HEK293 (cell line): ENCODE measurements at regions not wholly inside any gene's neighbourhood (a gene's known extent, or its start where the extent isn't known, plus 50 kb on each side); places are given as distances from the start of the nearest gene placed in this dataset.
"Not testable (repeated sequence)": the region's sequence is repeated elsewhere in the genome, so short reads cannot be mapped to it uniquely, and the experiment has no call there.

Experiments
- CTCF ChIA-PET: fragments of 350-600 bp; formaldehyde crosslinking; extraction: SDS; loops from one replicate; lab custom pipeline; 2021; ENCODE audit warnings: antibody characterized with exemption; lab: Yijun Ruan, JAX
- POLR2A ChIA-PET: fragments of 300-600 bp; formaldehyde crosslinking; extraction: SDS; loops from one replicate; lab custom pipeline; 2020; ENCODE audit warnings: antibody characterized with exemption, inconsistent platforms; lab: Yijun Ruan, JAX
- H3K27ac ChIP-seq: fragments of 200-500 bp; sonication (Bioruptor generic); 2 replicates; pipeline ENCODE4 v1.5.1; 2014; ENCODE audit warnings: low read depth, low read length, control low read depth, inconsistent platforms; ENCODE audit errors: extremely low read depth
- H3K36me3 ChIP-seq, 2 experiments: fragments of 200-500 bp in 1 of 2; sonication (Bioruptor generic) in 1 of 2; 1 replicate in 1 of 2; 2 replicates in 1 of 2; pipeline ENCODE4 v1.5.1; 2014 to 2017; ENCODE audit warnings: inconsistent platforms in 2 of 2, low read length in 2 of 2; ENCODE audit not compliant: control insufficient read depth in 2 of 2, insufficient read depth in 1 of 2
- H3K4me1 ChIP-seq: fragments of 200-500 bp; sonication (Bioruptor generic); 2 replicates; pipeline ENCODE4 v1.5.1; 2014; ENCODE audit warnings: mild to moderate bottlenecking, low read length, inconsistent platforms; ENCODE audit not compliant: control insufficient read depth, insufficient read depth
- H3K4me3 ChIP-seq: 2 replicates; pipeline ENCODE4 v1.5.1; 2011; ENCODE audit warnings: low read depth, mild to moderate bottlenecking, control low read depth, low read length, moderate library complexity
- H3K9me3 ChIP-seq: fragments of 200-500 bp; sonication (Bioruptor generic); 2 replicates; pipeline ENCODE4 v1.5.1; 2014; ENCODE audit warnings: low read depth, low read length, inconsistent platforms; ENCODE audit not compliant: control insufficient read depth, insufficient read depth
- CTCF ChIP-seq: fragments of 450-650 bp; formaldehyde crosslinking; IDR thresholded peaks from 2 replicates; pipeline ENCODE4 v1.5.1; 2016; ENCODE audit warnings: missing biosample characterization, missing genetic modification characterization
- SP2 ChIP-seq: fragments of 450-650 bp; formaldehyde crosslinking; IDR thresholded peaks from 2 replicates; pipeline ENCODE4 v1.5.1; 2016; ENCODE audit warnings: missing biosample characterization, missing genetic modification characterization
- ZBTB44 ChIP-seq: fragments of 450-650 bp; IDR thresholded peaks from 2 replicates; pipeline ENCODE4 v1.5.1; 2018; ENCODE audit warnings: missing biosample characterization, mild to moderate bottlenecking, missing genetic modification characterization
- ZBTB7A ChIP-seq: fragments of 450-650 bp; formaldehyde crosslinking; IDR thresholded peaks from 2 replicates; pipeline ENCODE4 v1.5.1; 2016; ENCODE audit warnings: low read depth, missing biosample characterization, missing genetic modification characterization
- ZIC2 ChIP-seq: fragments of 450-650 bp; formaldehyde crosslinking; IDR thresholded peaks from 2 replicates; pipeline ENCODE4 v1.5.1; 2016; ENCODE audit warnings: missing biosample characterization, missing genetic modification characterization
- ZNF175 ChIP-seq: fragments of 450-650 bp; formaldehyde crosslinking; IDR thresholded peaks from 2 replicates; pipeline ENCODE4 v1.5.1; 2016; ENCODE audit warnings: missing biosample characterization, missing genetic modification characterization
- ZNF280D ChIP-seq: fragments of 450-650 bp; formaldehyde crosslinking; IDR thresholded peaks from 2 replicates; pipeline ENCODE4 v1.5.1; 2016; ENCODE audit warnings: missing biosample characterization, missing genetic modification characterization
- ZNF302 ChIP-seq: fragments of 450-650 bp; formaldehyde crosslinking; IDR thresholded peaks from 2 replicates; pipeline ENCODE4 v1.5.1; 2016; ENCODE audit warnings: missing biosample characterization, missing genetic modification characterization, low read depth
- ZNF548 ChIP-seq: fragments of 450-650 bp; formaldehyde crosslinking; IDR thresholded peaks from 2 replicates; pipeline ENCODE4 v1.5.1; 2016; ENCODE audit warnings: missing biosample characterization, missing genetic modification characterization
- ZNF596 ChIP-seq: fragments of 450-650 bp; IDR thresholded peaks from 2 replicates; pipeline ENCODE4 v1.5.0; 2018; ENCODE audit warnings: missing biosample characterization, mild to moderate bottlenecking, missing genetic modification characterization, moderate library complexity
- ZNF654 ChIP-seq: fragments of 450-650 bp; formaldehyde crosslinking; IDR thresholded peaks from 2 replicates; pipeline ENCODE4 v1.5.1; 2016; ENCODE audit warnings: low read depth, missing biosample characterization, missing genetic modification characterization
- ZNF792 ChIP-seq: fragments of 450-650 bp; formaldehyde crosslinking; IDR thresholded peaks from 2 replicates; pipeline ENCODE4 v1.5.1; 2016; ENCODE audit warnings: missing biosample characterization, missing genetic modification characterization
- TF ChIP-seq, protein P1 (sequence below): fragments of 450-650 bp; formaldehyde crosslinking; IDR thresholded peaks from 2 replicates; pipeline ENCODE4 v1.5.1; 2016; ENCODE audit warnings: missing biosample characterization, missing genetic modification characterization
- TF ChIP-seq, protein P2 (sequence below): fragments of 450-650 bp; formaldehyde crosslinking; IDR thresholded peaks from 2 replicates; pipeline ENCODE4 v1.5.1; 2016; ENCODE audit warnings: missing biosample characterization, missing genetic modification characterization
- TF ChIP-seq, protein P3 (sequence below): sonication (generic); formaldehyde crosslinking; IDR thresholded peaks from 2 replicates; pipeline ENCODE4 v1.8.1; 2022; ENCODE audit warnings: mild to moderate bottlenecking, moderate library complexity, missing genetic modification reagents
- TF ChIP-seq, protein P4 (sequence below): fragments of 450-650 bp; formaldehyde crosslinking; IDR thresholded peaks from 2 replicates; pipeline ENCODE4 v1.5.1; 2016; ENCODE audit warnings: missing biosample characterization, missing genetic modification characterization

GRCh38 chr15:83380682-83381081 lies 66.5 kb upstream of the SH3GL3 start:
- ChIA-PET CTCF (interaction anchor here (0.6 to 3.8 kb wide), 25 partner anchors 8 to 737 kb away, joined by 3 to 63 read pairs (median 4); no protein-coding TSS in a partner anchor), POLR2A (no interaction called here)
- Histone ChIP-seq H3K4me1 (no peaks in the 10 kb centered on the region), H3K9me3 (no peaks in the 10 kb centered on the region), H3K4me3 (no peak overlapping the region), H3K27ac (no peak overlapping the region), H3K36me3 (no peaks in the 10 kb centered on the region)
- TF ChIP-seq ZNF654 (peak; percentile 35), ZIC2 (tag by site-specific recombination) (peak; percentile 71), ZNF596 (tag by site-specific recombination) (no peak), CTCF (tag by site-specific recombination) (peak; percentile 78)

- H3K4me1 ChIP-seq, POLR2A ChIA-PET, H3K27ac ChIP-seq, H3K36me3 ChIP-seq, H3K4me3 ChIP-seq, H3K9me3 ChIP-seq: not testable (repeated sequence)
- CTCF ChIA-PET, result interaction anchor here (0.7 kb wide), 1 partner anchor 326 kb away, joined by 3 read pairs; no protein-coding TSS in a partner anchor
Observed at GRCh38 chr15:83383608-83384139, 63.5 kb upstream of the SH3GL3 start.

DNA sequence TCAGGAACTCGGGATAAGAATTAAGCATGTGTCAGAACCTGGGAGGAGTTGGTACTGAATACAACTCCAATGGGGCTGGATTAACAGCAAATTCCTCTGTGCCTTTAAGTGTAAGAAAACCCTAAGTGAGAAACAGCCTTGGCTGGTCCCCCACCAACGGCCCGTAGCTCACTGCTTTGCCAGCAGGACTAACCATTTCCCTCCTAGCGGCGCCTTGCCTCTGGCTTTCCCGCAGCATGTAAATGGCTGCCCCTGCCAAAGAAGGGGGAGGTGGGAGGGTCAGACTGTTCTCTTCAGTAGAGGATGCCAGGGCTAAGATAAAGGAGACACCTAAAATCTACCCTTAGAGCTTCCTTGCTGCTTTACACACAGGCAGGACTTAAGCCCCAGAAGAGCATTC lies 51.0 kb upstream of the SH3GL3 start:
- Histone ChIP-seq H3K9me3 (no peaks in the 10 kb centered on the region), H3K27ac (no peak overlapping the region), H3K36me3 (no peaks in the 10 kb centered on the region), H3K4me3 (no peak overlapping the region), H3K4me1 (no peaks in the 10 kb centered on the region)
- ChIA-PET CTCF (interaction anchor here (1.4 to 1.9 kb wide), 2 partner anchors 15 to 148 kb away, joined by 3 to 7 read pairs; no protein-coding TSS in a partner anchor), POLR2A (no interaction called here)
- TF ChIP-seq ZBTB44 (tag by site-specific recombination) (no peak), ZBTB7A (no peak), ZNF175 (tag by site-specific recombination) (no peak), ZNF280D (no peak), SP2 (tag by site-specific recombination) (no peak), ZNF548 (no peak), ZNF302 (tag by site-specific recombination) (no peak), ZNF792 (tag by site-specific recombination) (no peak)
- TF ChIP-seq, protein P1, sequence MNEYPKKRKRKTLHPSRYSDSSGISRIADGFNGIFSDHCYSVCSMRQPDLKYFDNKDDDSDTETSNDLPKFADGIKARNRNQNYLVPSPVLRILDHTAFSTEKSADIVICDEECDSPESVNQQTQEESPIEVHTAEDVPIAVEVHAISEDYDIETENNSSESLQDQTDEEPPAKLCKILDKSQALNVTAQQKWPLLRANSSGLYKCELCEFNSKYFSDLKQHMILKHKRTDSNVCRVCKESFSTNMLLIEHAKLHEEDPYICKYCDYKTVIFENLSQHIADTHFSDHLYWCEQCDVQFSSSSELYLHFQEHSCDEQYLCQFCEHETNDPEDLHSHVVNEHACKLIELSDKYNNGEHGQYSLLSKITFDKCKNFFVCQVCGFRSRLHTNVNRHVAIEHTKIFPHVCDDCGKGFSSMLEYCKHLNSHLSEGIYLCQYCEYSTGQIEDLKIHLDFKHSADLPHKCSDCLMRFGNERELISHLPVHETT, result no peak
- TF ChIP-seq, protein P2, sequence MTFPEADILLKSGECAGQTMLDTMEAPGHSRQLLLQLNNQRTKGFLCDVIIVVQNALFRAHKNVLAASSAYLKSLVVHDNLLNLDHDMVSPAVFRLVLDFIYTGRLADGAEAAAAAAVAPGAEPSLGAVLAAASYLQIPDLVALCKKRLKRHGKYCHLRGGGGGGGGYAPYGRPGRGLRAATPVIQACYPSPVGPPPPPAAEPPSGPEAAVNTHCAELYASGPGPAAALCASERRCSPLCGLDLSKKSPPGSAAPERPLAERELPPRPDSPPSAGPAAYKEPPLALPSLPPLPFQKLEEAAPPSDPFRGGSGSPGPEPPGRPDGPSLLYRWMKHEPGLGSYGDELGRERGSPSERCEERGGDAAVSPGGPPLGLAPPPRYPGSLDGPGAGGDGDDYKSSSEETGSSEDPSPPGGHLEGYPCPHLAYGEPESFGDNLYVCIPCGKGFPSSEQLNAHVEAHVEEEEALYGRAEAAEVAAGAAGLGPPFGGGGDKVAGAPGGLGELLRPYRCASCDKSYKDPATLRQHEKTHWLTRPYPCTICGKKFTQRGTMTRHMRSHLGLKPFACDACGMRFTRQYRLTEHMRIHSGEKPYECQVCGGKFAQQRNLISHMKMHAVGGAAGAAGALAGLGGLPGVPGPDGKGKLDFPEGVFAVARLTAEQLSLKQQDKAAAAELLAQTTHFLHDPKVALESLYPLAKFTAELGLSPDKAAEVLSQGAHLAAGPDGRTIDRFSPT (tag by site-specific recombination), result no peak
- TF ChIP-seq, protein P3, sequence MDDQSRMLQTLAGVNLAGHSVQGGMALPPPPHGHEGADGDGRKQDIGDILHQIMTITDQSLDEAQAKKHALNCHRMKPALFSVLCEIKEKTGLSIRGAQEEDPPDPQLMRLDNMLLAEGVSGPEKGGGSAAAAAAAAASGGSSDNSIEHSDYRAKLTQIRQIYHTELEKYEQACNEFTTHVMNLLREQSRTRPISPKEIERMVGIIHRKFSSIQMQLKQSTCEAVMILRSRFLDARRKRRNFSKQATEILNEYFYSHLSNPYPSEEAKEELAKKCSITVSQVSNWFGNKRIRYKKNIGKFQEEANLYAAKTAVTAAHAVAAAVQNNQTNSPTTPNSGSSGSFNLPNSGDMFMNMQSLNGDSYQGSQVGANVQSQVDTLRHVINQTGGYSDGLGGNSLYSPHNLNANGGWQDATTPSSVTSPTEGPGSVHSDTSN, result no peak
- TF ChIP-seq, protein P4, sequence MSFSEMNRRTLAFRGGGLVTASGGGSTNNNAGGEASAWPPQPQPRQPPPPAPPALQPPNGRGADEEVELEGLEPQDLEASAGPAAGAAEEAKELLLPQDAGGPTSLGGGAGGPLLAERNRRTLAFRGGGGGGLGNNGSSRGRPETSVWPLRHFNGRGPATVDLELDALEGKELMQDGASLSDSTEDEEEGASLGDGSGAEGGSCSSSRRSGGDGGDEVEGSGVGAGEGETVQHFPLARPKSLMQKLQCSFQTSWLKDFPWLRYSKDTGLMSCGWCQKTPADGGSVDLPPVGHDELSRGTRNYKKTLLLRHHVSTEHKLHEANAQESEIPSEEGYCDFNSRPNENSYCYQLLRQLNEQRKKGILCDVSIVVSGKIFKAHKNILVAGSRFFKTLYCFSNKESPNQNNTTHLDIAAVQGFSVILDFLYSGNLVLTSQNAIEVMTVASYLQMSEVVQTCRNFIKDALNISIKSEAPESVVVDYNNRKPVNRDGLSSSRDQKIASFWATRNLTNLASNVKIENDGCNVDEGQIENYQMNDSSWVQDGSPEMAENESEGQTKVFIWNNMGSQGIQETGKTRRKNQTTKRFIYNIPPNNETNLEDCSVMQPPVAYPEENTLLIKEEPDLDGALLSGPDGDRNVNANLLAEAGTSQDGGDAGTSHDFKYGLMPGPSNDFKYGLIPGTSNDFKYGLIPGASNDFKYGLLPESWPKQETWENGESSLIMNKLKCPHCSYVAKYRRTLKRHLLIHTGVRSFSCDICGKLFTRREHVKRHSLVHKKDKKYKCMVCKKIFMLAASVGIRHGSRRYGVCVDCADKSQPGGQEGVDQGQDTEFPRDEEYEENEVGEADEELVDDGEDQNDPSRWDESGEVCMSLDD, result no peak
